ENCODE measurements at regions not wholly inside any gene's neighbourhood (a gene's known extent, or its start where the extent isn't known, plus 50 kb on each side); places are given as distances from the start of the nearest gene placed in this dataset.

- Histone ChIP-seq H3K4me1 (ENCODE audit: insufficient read depth, low read length) (no peaks in the 10 kb centered on the region), H2AFZ (ENCODE audit: low read length) (no peak overlapping the region), H3K4me3 (replicated peaks in 1 of 3; ENCODE audit: insufficient read depth in 1 of 3, low read depth in 2 of 3, low read length in 3 of 3) (no peak overlapping the region), H3K9me3 (ENCODE audit: low read length) (no peaks in the 10 kb centered on the region), H3K27ac (ENCODE audit: extremely low read length, insufficient read depth, low read length) (no peak overlapping the region), H3K4me2 (ENCODE audit: low read depth, low read length) (no peak overlapping the region), H3K9ac (ENCODE audit: insufficient read depth, low read depth, low read length) (no peak overlapping the region), H3K79me2 (ENCODE audit: insufficient read depth, low read length) (no peaks in the 10 kb centered on the region), H3K36me3 (replicated peaks in 1 of 2; ENCODE audit: control insufficient read depth in 1 of 2, insufficient read depth in 2 of 2, low read length in 2 of 2) (no peaks in the 10 kb centered on the region), H4K20me1 (ENCODE audit: insufficient read depth, low read length) (no peaks in the 10 kb centered on the region), H3K27me3 (ENCODE audit: control insufficient read depth in 1 of 2, insufficient read depth in 2 of 2, low read length in 2 of 2) (no peaks in the 10 kb centered on the region; a peak in 1 of 5 replicates)
- BruUV-seq (replicated peaks), result no TSS peak
- intact Hi-C loops (cut with micrococcal nuclease; ENCODE audit: unreplicated experiment) (no loop called here), in situ Hi-C loops (cut with HindIII; ENCODE audit: extremely low pct_ligation_motif_present, low pct_unique_long_range_greater_than_20kb) (no loop called here)
- under 1% methylated on average over 4 of the region's 4 CpGs for WGBS (ENCODE audit: low lambda C conversion rate)
- POLR2A ChIA-PET, result no interaction called here
- no peak for TF ChIP-seq ZHX1 (CRISPR knock-in tag; IDR thresholded peaks at IDR 0.05; ENCODE audit: low read depth)
- TF ChIP-seq ZNF24 (IDR thresholded peaks at IDR 0.05), result no peak
- TF ChIP-seq ARHGAP35 (CRISPR knock-in tag; IDR thresholded peaks at IDR 0.05; ENCODE audit: borderline replicate concordance), result no peak
- TF ChIP-seq SMC3 (IDR thresholded peaks at IDR 0.05; ENCODE audit: low read length), result no peak
- TF ChIP-seq TEF (CRISPR knock-in tag; IDR thresholded peaks at IDR 0.05), result no peak
- no peak for TF ChIP-seq CREBL2 (CRISPR knock-in tag; IDR thresholded peaks at IDR 0.05; ENCODE audit: borderline replicate concordance)
- no peak for TF ChIP-seq ZNF510 (CRISPR knock-in tag; IDR thresholded peaks at IDR 0.05; ENCODE audit: low read depth)
- no peak for TF ChIP-seq ATF4 (CRISPR knock-in tag; IDR thresholded peaks at IDR 0.05)
- ATAC-seq, result no peak
- FAIRE-seq, result no peak
- DNase-seq (ENCODE audit: low spot score), result no peak
- CTCF ChIA-PET (ENCODE audit: low intra/inter-chr PET ratio, low total read pairs), result no interaction called here
Measured at GRCh38 chr15:34657469-34658127, 74.1 kb upstream of the GOLGA8B start.
